OCI-LY1 (cell line): ENCODE measurements at regions not wholly inside any gene's neighbourhood (a gene's known extent, or its start where the extent isn't known, plus 50 kb on each side); places are given as distances from the start of the nearest gene placed in this dataset.

Source experiments
- H2AFZ ChIP-seq: fragments of 200-600 bp; sonication (generic), shearing (Covaris generic); 2 replicates; pipeline ENCODE4 v1.6.0; 2014; ENCODE audit warnings: antibody characterized with exemption, mild to moderate bottlenecking, low read length
- H3F3A ChIP-seq: fragments of 200-600 bp; sonication (generic), shearing (Covaris generic); 2 replicates; pipeline ENCODE4 v1.6.0; 2014; ENCODE audit warnings: mild to moderate bottlenecking, antibody characterized with exemption, low read length, moderate library complexity; ENCODE audit not compliant: insufficient read depth
- H3K27ac ChIP-seq: fragments of 200-600 bp; sonication (generic); 2 replicates; pipeline ENCODE4 v1.5.1; 2014; ENCODE audit warnings: low read length, mixed run types, mild to moderate bottlenecking, low read depth; ENCODE audit not compliant: poor library complexity, severe bottlenecking
- H3K27me3 ChIP-seq: fragments of 200-600 bp; sonication (generic); 2 replicates; pipeline ENCODE4 v1.6.0; 2014; ENCODE audit warnings: antibody characterized with exemption, mild to moderate bottlenecking, low read length, moderate library complexity; ENCODE audit not compliant: insufficient read depth
- H3K36me3 ChIP-seq: fragments of 200-600 bp; sonication (generic); 2 replicates; pipeline ENCODE4 v1.6.1; 2014; ENCODE audit warnings: mild to moderate bottlenecking, antibody characterized with exemption, low read length, moderate library complexity, mixed read lengths; ENCODE audit not compliant: insufficient read depth
- H3K4me1 ChIP-seq: fragments of 200-600 bp; sonication (generic); 2 replicates; pipeline ENCODE4 v1.5.1; 2014; ENCODE audit warnings: mild to moderate bottlenecking, low read length, moderate library complexity; ENCODE audit not compliant: insufficient read depth, severe bottlenecking
- H3K4me2 ChIP-seq: fragments of 200-600 bp; sonication (generic), shearing (Covaris generic); 2 replicates; pipeline ENCODE4 v1.6.1; 2014; ENCODE audit warnings: low read length
- H3K4me3 ChIP-seq: fragments of 200-600 bp; sonication (generic); 2 replicates; pipeline ENCODE4 v1.5.1; 2014; ENCODE audit warnings: low read length, low read depth, mild to moderate bottlenecking, mixed read lengths; ENCODE audit not compliant: poor library complexity, severe bottlenecking
- H3K79me2 ChIP-seq: fragments of 200-600 bp; shearing (Covaris generic); 2 replicates; pipeline ENCODE4 v1.6.1; 2016; ENCODE audit warnings: mixed run types, low read length, mixed read lengths; ENCODE audit not compliant: insufficient read depth
- H3K9ac ChIP-seq: fragments of 200-600 bp; sonication (generic), shearing (Covaris generic); 2 replicates; pipeline ENCODE4 v1.6.1; 2014; ENCODE audit warnings: mild to moderate bottlenecking, low read length, mixed read lengths
- H3K9me2 ChIP-seq: fragments of 200-600 bp; sonication (generic), shearing (Covaris generic); 2 replicates; pipeline ENCODE4 v1.6.1; 2014; ENCODE audit warnings: low read depth, mild to moderate bottlenecking, low read length, mixed read lengths
- H3K9me3 ChIP-seq: fragments of 200-600 bp; shearing (Covaris generic); 2 replicates; pipeline ENCODE4 v1.6.1; 2014; ENCODE audit warnings: low read length, mixed read lengths
- H4K20me1 ChIP-seq: fragments of 200-600 bp; sonication (generic), shearing (Covaris generic); 2 replicates; pipeline ENCODE4 v1.6.0; 2016; ENCODE audit warnings: mild to moderate bottlenecking, low read length; ENCODE audit not compliant: insufficient read depth
- CTCF ChIP-seq: fragments of 200-600 bp; sonication (generic), shearing (Covaris generic); IDR thresholded peaks from 2 replicates; pipeline ENCODE4 v1.5.1; 2017; ENCODE audit warnings: mild to moderate bottlenecking, antibody characterized with exemption, low read length, moderate library complexity, mixed read lengths
- EZH2 ChIP-seq: fragments of 200-600 bp; sonication (generic), shearing (Covaris generic); IDR thresholded peaks from 2 replicates; pipeline ENCODE4 v1.8.0; 2017; ENCODE audit warnings: borderline replicate concordance, mixed run types, mild to moderate bottlenecking, antibody characterized with exemption, low read length, moderate library complexity, mixed read lengths

GRCh38 chr7:46549347-46549746 is 628.3 kb upstream of the IGFBP3 start:
- Histone ChIP-seq H3K36me3 (no peaks in the 10 kb centered on the region), H3K4me3 (no peak overlapping the region), H3K9ac (no peak overlapping the region), H3K27ac (no peak overlapping the region), H3K4me2 (no peak overlapping the region), H4K20me1 (no peaks in the 10 kb centered on the region), H3K4me1 (no peaks in the 10 kb centered on the region), H3F3A (no peaks in the 10 kb centered on the region), H3K9me2 (no peaks in the 10 kb centered on the region; the same call in 1 of the 2 replicates), H3K9me3 (no peaks in the 10 kb centered on the region), H3K79me2 (no peaks in the 10 kb centered on the region), H2AFZ (no peak overlapping the region), H3K27me3 (no peaks in the 10 kb centered on the region)
- TF ChIP-seq EZH2, result no peak
- no peak for TF ChIP-seq CTCF

- no peaks in the 10 kb centered on the region for H3K27me3 ChIP-seq
- no peaks in the 10 kb centered on the region for H4K20me1 ChIP-seq
- no peak overlapping the region for H3K27ac ChIP-seq
- TF ChIP-seq CTCF (no peak), EZH2 (no peak)
- H3F3A ChIP-seq, result no peaks in the 10 kb centered on the region
- no peaks in the 10 kb centered on the region; the same call in 1 of the 2 replicates for H3K9me2 ChIP-seq
- no peak overlapping the region for H3K4me2 ChIP-seq
- no peaks in the 10 kb centered on the region for H3K9me3 ChIP-seq
- H3K36me3 ChIP-seq, result no peaks in the 10 kb centered on the region
- no peaks in the 10 kb centered on the region for H3K4me1 ChIP-seq
- no peak overlapping the region for H2AFZ ChIP-seq
- no peaks in the 10 kb centered on the region for H3K79me2 ChIP-seq
- H3K4me3 ChIP-seq, result no peak overlapping the region
- H3K9ac ChIP-seq, result no peak overlapping the region
Measured at GRCh38 chr7:46547044-46547443, 626.0 kb upstream of the IGFBP3 start.

GRCh38 chr7:46545790-46546189 is 624.7 kb upstream of the IGFBP3 start:
- Histone ChIP-seq H3K4me2 (no peak overlapping the region), H3K27ac (no peak overlapping the region)

More at GRCh38 chr7:46545790-46546189, 624.7 kb upstream of the IGFBP3 start:
- Histone ChIP-seq H3K36me3 (no peaks in the 10 kb centered on the region), H3K27me3 (no peaks in the 10 kb centered on the region), H4K20me1 (no peaks in the 10 kb centered on the region), H2AFZ (no peak overlapping the region), H3K4me3 (no peak overlapping the region), H3F3A (no peaks in the 10 kb centered on the region), H3K79me2 (no peaks in the 10 kb centered on the region), H3K9me2 (no peaks in the 10 kb centered on the region; the same call in 1 of the 2 replicates), H3K9me3 (no peaks in the 10 kb centered on the region), H3K9ac (no peak overlapping the region), H3K4me1 (no peaks in the 10 kb centered on the region)
- TF ChIP-seq EZH2 (no peak), CTCF (no peak)
